GM23248 (cell line): ENCODE measurements at regions not wholly inside any gene's neighbourhood (a gene's known extent, or its start where the extent isn't known, plus 50 kb on each side); places are given as distances from the start of the nearest gene placed in this dataset.
A peak's percentile ranks its signal among the peaks of the same experiment; 100 is the strongest.
"Not testable (repeated sequence)": the region's sequence is repeated elsewhere in the genome, so short reads cannot be mapped to it uniquely, and the experiment has no call there.

Source experiments
- DNase-seq: peaks from one replicate; pipeline ENCODE4 v3.0.0-alpha.2; 2015
- H2AFZ ChIP-seq: fragments of 200-600 bp; sonication (generic); 2 replicates; pipeline ENCODE4 v1.6.1; 2016; ENCODE audit warnings: antibody characterized with exemption
- H3F3A ChIP-seq: fragments of 200-600 bp; sonication (generic); 2 replicates; pipeline ENCODE4 v1.6.1; 2016; ENCODE audit warnings: mild to moderate bottlenecking, antibody characterized with exemption, mixed run types; ENCODE audit not compliant: insufficient read depth
- H3K27ac ChIP-seq: fragments of 200-600 bp; sonication (generic); 2 replicates; pipeline ENCODE4 v1.5.1; 2016; ENCODE audit warnings: mild to moderate bottlenecking
- H3K27me3 ChIP-seq: fragments of 200-600 bp; sonication (generic); replicated peaks from 2 replicates; pipeline ENCODE4 v1.6.1; 2016; ENCODE audit warnings: mild to moderate bottlenecking; ENCODE audit not compliant: insufficient read depth
- H3K36me3 ChIP-seq: fragments of 200-600 bp; sonication (generic); 2 replicates; pipeline ENCODE4 v1.6.1; 2016; ENCODE audit warnings: low read depth, mild to moderate bottlenecking
- H3K4me1 ChIP-seq: fragments of 200-600 bp; sonication (generic); 2 replicates; pipeline ENCODE4 v1.6.1; 2016; ENCODE audit warnings: mild to moderate bottlenecking; ENCODE audit not compliant: insufficient read depth
- H3K4me2 ChIP-seq: fragments of 200-600 bp; sonication (generic); one replicate; pipeline ENCODE4 v1.6.1; 2016; ENCODE audit warnings: mild to moderate bottlenecking; ENCODE audit not compliant: unreplicated experiment
- H3K4me3 ChIP-seq: fragments of 200-600 bp; sonication (generic); 2 replicates; pipeline ENCODE4 v1.5.1; 2016; ENCODE audit warnings: mild to moderate bottlenecking
- H3K79me2 ChIP-seq: fragments of 200-600 bp; sonication (generic); 2 replicates; pipeline ENCODE4 v1.6.1; 2016; ENCODE audit warnings: mild to moderate bottlenecking; ENCODE audit not compliant: insufficient read depth
- H3K9ac ChIP-seq: fragments of 200-600 bp; sonication (generic); 2 replicates; pipeline ENCODE4 v1.6.1; 2016; ENCODE audit warnings: mild to moderate bottlenecking
- H3K9me2 ChIP-seq: fragments of 200-600 bp; sonication (generic); 2 replicates; pipeline ENCODE4 v1.6.1; 2016; ENCODE audit warnings: mixed run types, mild to moderate bottlenecking, moderate library complexity; ENCODE audit not compliant: insufficient read depth
- H3K9me3 ChIP-seq: fragments of 200-600 bp; sonication (generic); one replicate; pipeline ENCODE4 v1.6.1; 2017; ENCODE audit warnings: low read depth
- H4K20me1 ChIP-seq: fragments of 200-600 bp; sonication (generic); 2 replicates; pipeline ENCODE4 v1.6.0; 2016; ENCODE audit not compliant: insufficient read depth
- EZH2 ChIP-seq: fragments of 200-600 bp; sonication (generic); IDR thresholded peaks from 2 replicates; pipeline ENCODE4 v1.6.1; 2018; ENCODE audit warnings: antibody characterized with exemption, mild to moderate bottlenecking; ENCODE audit not compliant: insufficient read depth, poor library complexity, severe bottlenecking
- EZH2phosphoT487 ChIP-seq: fragments of 200-600 bp; sonication (generic); IDR thresholded peaks from 2 replicates; pipeline ENCODE4 v1.6.1; 2018; ENCODE audit warnings: antibody characterized with exemption, moderate library complexity, mild to moderate bottlenecking, low read depth; ENCODE audit not compliant: insufficient read depth
- WGBS, 2 experiments: methylation state at CpG; one replicate each; pipeline ENCODE4 v1.1.6; 2015 to 2017; ENCODE audit warnings: low lambda C conversion rate in 2 of 2, low coverage in 1 of 2; ENCODE audit errors: missing lambda C conversion rate in 2 of 2; 5-methylcytosine and 5-hydroxymethylcytosine counted together
- in situ Hi-C: fragments of 300-500 bp; cut with MboI; formaldehyde crosslinking; loops from 2 replicates; pipeline ENCODE4 v1.15.0; 2020

GRCh38 chr20:30164389-30164788, 1093.1 kb upstream of the DEFB115 start:
- 46 to 54% methylated on average over 2 of the region's 2 CpGs for WGBS, 2 experiments
- H4K20me1 ChIP-seq, H3K4me3 ChIP-seq, H3K4me2 ChIP-seq, H3K27ac ChIP-seq, H2AFZ ChIP-seq, H3K79me2 ChIP-seq, H3K9me3 ChIP-seq, in situ Hi-C loops, H3K4me1 ChIP-seq, H3K36me3 ChIP-seq, H3K27me3 ChIP-seq, DNase-seq, H3F3A ChIP-seq, H3K9me2 ChIP-seq, H3K9ac ChIP-seq: not testable (repeated sequence)

- in situ Hi-C loops = no loop called here
- 72 to 75% methylated on average over 21 to 22 of the region's 22 CpGs for WGBS, 2 experiments
- TF ChIP-seq EZH2 (no peak), EZH2phosphoT487 (no peak)
Measured at GRCh38 chr20:30167540-30167939, 1089.9 kb upstream of the DEFB115 start.

GRCh38 chr20:30168025-30168799, 1089.3 kb upstream of the DEFB115 start:
- H3K9ac ChIP-seq = no peak overlapping the region

More at GRCh38 chr20:30167540-30167939, 1089.9 kb upstream of the DEFB115 start:
- Histone ChIP-seq H3K27ac (no peak overlapping the region), H3K27me3 (no peaks in the 10 kb centered on the region), H3F3A (no peaks in the 10 kb centered on the region), H3K9ac (no peak overlapping the region), H3K9me2 (no peaks in the 10 kb centered on the region), H3K4me3 (no peak overlapping the region), H3K9me3 (no peaks in the 10 kb centered on the region), H3K36me3 (no peaks in the 10 kb centered on the region), H3K4me1 (no peaks in the 10 kb centered on the region), H3K79me2 (no peaks in the 10 kb centered on the region), H3K4me2 (no peak overlapping the region), H4K20me1 (no peaks in the 10 kb centered on the region), H2AFZ (no peak overlapping the region)
- DNase-seq = no peak

GRCh38 chr20:30168800-30169138, 1088.7 kb upstream of the DEFB115 start:
- TF ChIP-seq EZH2phosphoT487 = no peak
- H2AFZ ChIP-seq = no peak overlapping the region
- WGBS, 2 experiments = 62 to 67% methylated on average over 11 of the region's 11 CpGs
- DNase-seq = no peak
- in situ Hi-C loops = no loop called here
- no peak overlapping the region for H3K9ac ChIP-seq
- H3K27me3 ChIP-seq = no peaks in the 10 kb centered on the region
- H3K4me2 ChIP-seq = no peak overlapping the region
- no peaks in the 10 kb centered on the region for H3K9me3 ChIP-seq
- no peaks in the 10 kb centered on the region for H3K4me1 ChIP-seq
- no peaks in the 10 kb centered on the region for H3F3A ChIP-seq
- H3K9me2 ChIP-seq = no peaks in the 10 kb centered on the region
- H4K20me1 ChIP-seq = no peaks in the 10 kb centered on the region
- no peak overlapping the region for H3K4me3 ChIP-seq
- H3K79me2 ChIP-seq = no peaks in the 10 kb centered on the region
- H3K27ac ChIP-seq = no peak overlapping the region
- no peaks in the 10 kb centered on the region for H3K36me3 ChIP-seq

More at GRCh38 chr20:30168025-30168799, 1089.3 kb upstream of the DEFB115 start:
- Histone ChIP-seq H3F3A (no peaks in the 10 kb centered on the region), H3K9me2 (no peaks in the 10 kb centered on the region), H2AFZ (no peak overlapping the region), H3K27me3 (no peaks in the 10 kb centered on the region), H3K4me2 (no peak overlapping the region), H4K20me1 (no peaks in the 10 kb centered on the region), H3K9me3 (no peaks in the 10 kb centered on the region), H3K79me2 (no peaks in the 10 kb centered on the region), H3K27ac (no peak overlapping the region), H3K4me3 (no peak overlapping the region), H3K36me3 (no peaks in the 10 kb centered on the region), H3K4me1 (no peaks in the 10 kb centered on the region)
- peak; percentile 0 for DNase-seq
- TF ChIP-seq EZH2phosphoT487 (no peak), EZH2 (no peak)
- WGBS, 2 experiments = 53 to 55% methylated on average over 37 to 46 of the region's 50 CpGs
- in situ Hi-C loops = no loop called here

GRCh38 chr20:30175681-30176080, 1081.8 kb upstream of the DEFB115 start:
- H3K4me2 ChIP-seq = no peak overlapping the region
- H3K9me3 ChIP-seq = no peaks in the 10 kb centered on the region
- no peak for DNase-seq
- no peaks in the 10 kb centered on the region for H3F3A ChIP-seq
- no peak overlapping the region for H3K27ac ChIP-seq
- no peaks in the 10 kb centered on the region for H3K79me2 ChIP-seq
- no peaks in the 10 kb centered on the region for H3K4me1 ChIP-seq
- no peak overlapping the region for H3K9ac ChIP-seq
- no peak overlapping the region for H2AFZ ChIP-seq
- TF ChIP-seq EZH2 (no peak), EZH2phosphoT487 (no peak)
- WGBS, 2 experiments = 47 to 49% methylated on average over 14 of the region's 14 CpGs
- H4K20me1 ChIP-seq = no peaks in the 10 kb centered on the region
- in situ Hi-C loops = no loop called here
- H3K36me3 ChIP-seq = no peaks in the 10 kb centered on the region
- H3K4me3 ChIP-seq = no peak overlapping the region
- H3K9me2 ChIP-seq = no peaks in the 10 kb centered on the region
- H3K27me3 ChIP-seq = no peaks in the 10 kb centered on the region

- DNase-seq, H3K79me2 ChIP-seq, H3K4me2 ChIP-seq, H3K9me2 ChIP-seq, H3K27me3 ChIP-seq, in situ Hi-C loops, H3K9ac ChIP-seq, H3K4me3 ChIP-seq, H3K36me3 ChIP-seq, H3K9me3 ChIP-seq, H4K20me1 ChIP-seq, H3K27ac ChIP-seq, H3F3A ChIP-seq, H2AFZ ChIP-seq, H3K4me1 ChIP-seq: not testable (repeated sequence)
Measured at GRCh38 chr20:30183124-30183523, 1074.3 kb upstream of the DEFB115 start.

GRCh38 chr20:30191785-30192184, 1065.7 kb upstream of the DEFB115 start:
- DNase-seq, in situ Hi-C loops, H3K36me3 ChIP-seq, H3F3A ChIP-seq, H3K9me3 ChIP-seq, H3K4me1 ChIP-seq, H4K20me1 ChIP-seq, H3K27ac ChIP-seq, H3K4me3 ChIP-seq, H3K27me3 ChIP-seq, H3K4me2 ChIP-seq, H3K9ac ChIP-seq, H3K79me2 ChIP-seq, H2AFZ ChIP-seq, H3K9me2 ChIP-seq: not testable (repeated sequence)
